GM19397 (cell line): ENCODE measurements at regions not wholly inside any gene's neighbourhood (a gene's known extent, or its start where the extent isn't known, plus 50 kb on each side); places are given as distances from the start of the nearest gene placed in this dataset.
A peak's percentile ranks its signal among the peaks of the same experiment; 100 is the strongest.

Source experiments
- ATAC-seq: cut with Tn5 transposase; IDR thresholded peaks from one replicate; pipeline ENCODE4 v1.9.1; 2021; ENCODE audit warnings: mild to moderate bottlenecking, moderate library complexity; ENCODE audit not compliant: unreplicated experiment

DNA sequence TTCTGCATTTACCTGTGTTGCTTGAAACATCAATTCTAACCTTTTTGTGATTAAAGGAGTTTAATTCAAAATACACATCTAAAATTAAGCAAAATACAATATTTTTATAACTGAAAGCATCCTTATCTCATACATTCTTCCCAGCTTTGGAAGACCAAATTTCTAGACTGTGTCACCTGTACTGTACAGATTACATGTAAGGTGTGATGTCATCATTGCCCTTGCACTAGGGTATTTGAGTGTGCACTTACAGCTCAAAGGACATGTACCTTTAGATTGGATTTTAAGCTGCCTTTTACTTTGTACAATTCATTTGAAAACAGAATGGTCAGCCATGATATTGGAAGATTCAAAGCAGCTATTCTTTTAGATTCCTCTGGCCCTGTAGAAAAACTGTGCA is 932.8 kb upstream of the POU3F3 start:
- ATAC-seq = no peak

DNA sequence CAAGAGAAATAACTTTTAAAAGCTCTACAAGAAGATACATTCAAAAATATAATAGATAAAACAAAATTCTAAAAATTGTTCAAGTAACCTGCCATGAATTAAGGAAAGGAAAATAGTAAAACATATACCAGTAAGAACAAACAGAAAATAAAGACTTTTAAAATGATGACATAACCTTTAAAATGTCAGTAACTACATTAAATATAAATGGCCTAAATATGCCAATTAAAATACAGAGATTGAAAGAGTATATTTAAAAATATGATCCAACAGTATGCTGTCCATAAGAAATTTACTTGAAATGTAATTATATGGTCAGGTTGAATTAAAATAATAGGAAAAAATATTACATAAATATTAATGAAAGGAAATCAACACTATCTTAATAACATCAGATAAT is 911.7 kb upstream of the POU3F3 start:
- no peak for ATAC-seq

DNA sequence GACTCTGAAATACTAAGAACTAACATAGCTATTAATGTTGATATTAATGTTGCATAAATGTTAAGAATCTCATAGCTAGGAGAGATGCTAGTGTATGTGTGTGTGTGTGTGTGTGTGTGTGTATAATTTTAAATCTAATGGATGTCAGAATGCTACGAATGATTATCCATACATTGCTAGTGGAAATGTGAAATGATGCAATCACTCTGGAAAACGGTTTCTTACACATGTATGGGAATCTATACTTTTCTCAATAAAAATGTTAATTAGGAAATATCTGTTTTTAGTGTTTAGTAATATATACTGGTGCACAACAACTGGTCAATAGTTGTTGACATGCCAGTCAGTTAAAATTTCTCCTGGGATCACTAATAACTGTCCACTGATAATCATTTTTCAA is 908.8 kb upstream of the POU3F3 start:
- no peak for ATAC-seq

DNA sequence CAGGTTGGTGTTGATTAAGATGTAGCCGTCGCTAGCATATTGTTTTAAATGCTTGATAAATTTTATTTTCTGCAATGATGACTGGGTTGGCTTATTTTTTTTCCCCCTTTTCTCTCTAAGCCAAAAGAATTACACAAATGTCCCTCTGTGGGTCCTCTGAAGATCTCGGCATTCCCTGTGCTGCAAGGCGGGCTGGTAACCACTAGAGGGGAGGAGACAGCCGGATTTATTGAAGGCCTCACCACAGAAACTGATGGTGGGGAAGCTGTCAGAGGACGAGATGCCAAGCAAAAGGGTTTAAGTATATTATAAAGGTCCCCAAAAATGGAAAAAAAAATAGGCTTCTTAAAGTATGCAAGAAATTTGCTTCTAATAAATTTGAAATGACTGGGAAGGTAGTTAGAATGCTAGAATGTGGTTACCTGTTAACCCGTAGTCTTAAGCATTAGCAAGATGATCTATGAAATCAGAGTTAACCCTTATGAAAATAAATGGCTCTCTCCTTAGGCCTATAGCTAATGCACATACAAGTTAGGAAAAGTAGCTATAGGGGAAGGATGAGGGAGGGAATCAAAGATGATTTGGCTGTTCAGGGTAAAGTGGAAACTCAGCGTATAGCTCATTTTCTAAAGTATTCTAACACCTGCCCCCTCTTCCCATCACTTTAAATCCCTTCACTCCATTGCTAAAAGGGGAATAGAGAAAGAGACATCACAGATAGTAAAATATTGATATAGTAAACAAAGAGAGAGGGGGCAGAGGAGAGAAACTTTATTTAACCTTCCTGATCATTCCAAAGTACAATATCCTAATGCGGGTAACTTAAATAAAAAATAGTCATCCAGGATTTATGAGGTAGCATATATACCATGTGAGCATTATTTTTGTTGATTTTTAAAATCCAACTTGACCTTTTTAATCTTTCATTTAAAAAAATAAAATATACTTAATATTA is 894.5 kb upstream of the POU3F3 start:
- peak; percentile 77 for ATAC-seq

DNA sequence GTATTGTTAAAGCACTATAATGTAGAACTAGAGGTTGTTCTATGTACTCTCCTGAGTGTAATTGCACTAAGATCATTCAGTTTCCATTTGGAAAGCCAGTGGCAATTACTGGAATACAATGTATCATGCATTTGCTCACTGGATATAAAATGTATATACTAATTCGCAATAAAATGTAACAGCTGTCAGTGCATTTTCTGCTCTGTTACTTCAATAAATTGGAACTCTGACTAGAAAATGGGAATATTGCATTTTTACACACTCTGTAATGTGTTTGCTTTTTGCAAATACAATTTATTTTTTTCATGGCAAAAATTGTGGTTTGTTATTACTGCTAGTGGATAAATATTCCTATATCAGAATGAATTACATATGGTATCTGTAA is 893.8 kb upstream of the POU3F3 start:
- no peak for ATAC-seq

DNA sequence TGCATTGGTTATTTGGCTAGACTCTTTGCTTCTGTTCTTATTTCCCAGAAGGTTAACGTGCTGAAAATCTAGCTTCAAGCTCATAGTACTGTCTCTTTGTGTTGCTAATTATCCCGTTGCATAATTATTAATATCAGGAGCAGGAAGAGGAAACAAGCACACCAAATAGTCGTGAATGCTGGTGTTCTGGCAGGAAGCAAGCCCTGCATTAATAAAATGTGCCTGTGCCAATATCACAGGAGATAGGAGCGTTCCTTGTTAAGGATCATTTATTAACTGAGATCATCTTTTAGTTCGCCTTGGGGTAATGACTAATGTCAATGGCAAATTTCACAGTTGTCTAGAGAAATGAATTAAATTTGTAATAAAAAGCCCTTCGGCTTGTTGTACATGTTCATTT is 893.0 kb upstream of the POU3F3 start:
- no peak for ATAC-seq

DNA sequence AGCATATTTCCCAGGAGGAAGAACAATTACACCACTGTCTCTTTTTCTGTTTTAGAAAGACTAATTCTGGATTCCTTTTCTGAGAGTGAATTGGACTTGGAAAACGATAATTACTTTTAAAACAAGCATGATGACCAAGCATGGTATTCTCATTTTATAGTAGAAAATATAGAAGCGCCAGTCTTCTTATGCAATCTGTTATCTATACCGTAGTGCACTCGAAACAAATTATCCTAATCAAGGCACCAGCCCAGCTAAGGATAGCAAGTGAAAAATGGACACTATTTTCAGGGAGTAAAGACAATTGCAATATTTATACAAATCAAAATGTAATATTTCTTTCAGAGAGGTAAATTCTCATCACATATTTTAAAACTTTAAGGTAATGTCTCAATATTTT is 892.1 kb upstream of the POU3F3 start:
- ATAC-seq = no peak

DNA sequence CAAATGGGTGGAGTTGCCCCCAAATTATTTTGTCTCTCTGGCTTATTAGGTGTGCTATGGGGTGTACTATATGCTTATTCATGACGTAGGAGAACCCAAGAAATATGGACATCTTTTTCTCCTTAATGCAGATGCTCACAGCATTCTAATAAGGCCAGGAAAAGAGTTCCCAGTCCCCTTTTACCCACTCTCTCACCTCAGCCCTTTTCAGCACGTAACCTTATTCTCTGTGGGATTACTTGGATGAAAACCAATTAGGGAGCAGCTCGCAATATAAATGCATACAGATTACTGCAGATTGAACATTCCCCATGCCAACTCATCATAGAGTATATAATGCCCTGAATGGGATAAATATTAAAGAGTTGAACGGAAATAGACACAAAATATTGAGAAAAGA is 891.2 kb upstream of the POU3F3 start:
- no peak for ATAC-seq

DNA sequence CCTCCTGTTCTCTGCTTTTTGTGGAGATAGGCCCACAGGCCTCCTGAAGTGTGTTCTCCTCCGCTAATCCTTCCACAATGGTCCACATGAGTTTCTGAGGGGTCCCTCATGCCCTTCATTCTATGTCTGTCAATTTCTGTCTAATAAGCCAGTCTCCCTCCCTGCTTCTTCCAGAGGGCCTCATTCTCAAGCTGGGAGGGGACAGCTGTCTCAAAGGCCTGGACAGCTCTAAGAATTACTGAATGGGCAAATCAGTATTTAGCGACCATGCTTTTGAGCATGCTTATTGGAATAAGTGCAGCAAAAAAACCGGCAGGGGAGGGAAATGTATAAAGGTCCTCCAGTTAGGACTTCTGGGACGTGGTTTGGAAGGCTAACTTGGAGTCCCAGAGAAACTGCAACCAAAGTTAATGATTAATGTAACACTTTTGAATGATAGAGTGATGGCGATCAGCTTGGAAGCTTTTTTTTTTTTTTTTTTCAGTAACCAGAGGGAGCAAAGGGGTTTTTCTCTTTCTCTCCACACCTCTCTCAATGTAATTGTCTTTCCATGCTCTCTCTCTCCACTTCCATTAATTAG is 890.7 kb upstream of the POU3F3 start:
- ATAC-seq = no peak

DNA sequence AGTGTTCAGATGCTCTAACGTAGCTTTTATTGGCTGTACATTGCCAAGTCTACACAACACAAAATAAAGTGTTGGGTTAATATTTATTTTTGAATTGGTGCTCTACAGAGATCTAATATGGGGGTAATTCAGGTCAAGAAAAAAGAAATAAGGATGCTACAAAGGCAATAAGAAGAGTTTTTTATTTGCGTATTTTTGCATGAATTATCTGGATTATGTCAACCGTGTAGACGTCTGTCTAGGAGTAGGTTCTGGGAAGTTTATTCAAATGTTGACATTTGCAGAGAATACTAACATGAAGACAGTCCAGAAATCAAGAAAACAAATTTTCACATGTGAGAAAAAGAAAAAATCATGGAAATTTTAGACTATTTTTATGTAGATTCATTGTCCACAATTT is 876.7 kb upstream of the POU3F3 start:
- no peak for ATAC-seq

DNA sequence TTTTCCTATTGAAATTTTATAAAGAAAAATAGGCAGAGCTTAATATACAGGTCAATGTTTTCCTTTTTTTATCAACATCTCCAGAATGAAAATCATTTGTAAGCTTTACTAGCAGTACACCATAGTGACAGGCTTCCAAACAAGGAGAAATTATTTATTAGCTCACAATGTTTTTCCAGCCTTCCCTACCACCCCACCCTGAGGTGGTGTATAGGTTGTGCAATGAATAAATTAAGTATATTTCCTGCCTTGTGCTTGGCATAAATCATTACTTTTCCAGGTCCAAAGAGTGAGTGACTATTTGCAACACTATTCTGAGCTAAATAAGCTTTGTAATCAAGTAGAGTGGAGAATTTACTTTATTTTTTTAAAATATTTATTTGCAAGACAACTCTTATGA is 876.2 kb upstream of the POU3F3 start:
- no peak for ATAC-seq

DNA sequence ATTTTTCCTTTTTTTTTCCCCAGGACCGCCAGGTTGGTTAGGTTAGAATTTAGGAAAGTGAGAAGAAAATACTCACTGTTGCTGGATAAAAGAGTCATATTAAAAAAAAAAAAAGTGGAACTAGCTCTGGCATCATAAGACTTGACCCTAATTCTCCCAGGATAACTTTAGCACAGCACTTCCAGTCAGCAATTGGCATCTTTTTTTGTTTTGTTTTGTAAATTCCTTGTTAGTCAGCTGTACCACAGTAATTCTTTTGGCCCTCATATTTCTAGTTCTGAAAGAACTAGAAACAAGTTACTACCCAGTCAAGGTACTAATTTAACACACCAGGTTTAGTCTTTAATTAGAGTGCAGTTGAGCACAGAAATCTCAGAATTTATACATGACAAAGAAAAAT is 873.5 kb upstream of the POU3F3 start:
- ATAC-seq = no peak

DNA sequence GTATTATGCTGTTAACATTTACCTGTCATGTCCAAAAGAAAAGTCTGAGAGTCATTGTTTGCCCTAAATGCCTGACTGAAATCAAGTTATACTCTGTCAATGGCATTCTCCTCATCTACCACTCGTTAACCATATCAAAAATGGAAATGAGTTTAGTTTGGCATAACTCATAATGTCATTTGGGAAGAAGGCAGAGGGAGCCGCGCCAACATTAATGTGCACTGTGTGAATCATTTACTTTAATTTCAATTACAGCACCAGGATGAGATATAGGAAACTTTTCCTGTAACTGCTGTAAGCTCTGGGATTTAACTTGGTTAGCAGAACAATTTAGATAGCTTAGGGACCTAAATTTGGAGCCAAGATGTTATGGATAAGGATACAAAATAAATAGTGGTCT is 871.2 kb upstream of the POU3F3 start:
- no peak for ATAC-seq

DNA sequence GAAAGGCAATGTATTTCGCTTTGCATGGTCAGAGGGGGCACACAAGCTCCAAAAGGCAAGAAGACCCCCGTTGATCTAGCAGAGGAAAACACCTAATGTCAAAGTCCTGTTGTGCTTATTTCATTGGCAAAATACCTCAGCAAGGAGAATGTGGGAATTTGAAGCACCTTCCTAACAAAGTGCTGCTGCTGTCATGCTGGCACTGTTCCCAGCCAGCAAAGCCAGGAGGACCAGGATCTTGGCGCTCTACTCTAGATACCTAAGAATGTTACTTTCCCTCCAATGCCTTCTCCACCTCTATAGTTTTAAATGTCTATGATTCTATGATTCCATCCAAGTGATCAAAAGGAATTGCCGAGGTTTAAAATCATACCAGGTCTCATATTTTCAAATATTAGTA is 867.9 kb upstream of the POU3F3 start:
- ATAC-seq = no peak

DNA sequence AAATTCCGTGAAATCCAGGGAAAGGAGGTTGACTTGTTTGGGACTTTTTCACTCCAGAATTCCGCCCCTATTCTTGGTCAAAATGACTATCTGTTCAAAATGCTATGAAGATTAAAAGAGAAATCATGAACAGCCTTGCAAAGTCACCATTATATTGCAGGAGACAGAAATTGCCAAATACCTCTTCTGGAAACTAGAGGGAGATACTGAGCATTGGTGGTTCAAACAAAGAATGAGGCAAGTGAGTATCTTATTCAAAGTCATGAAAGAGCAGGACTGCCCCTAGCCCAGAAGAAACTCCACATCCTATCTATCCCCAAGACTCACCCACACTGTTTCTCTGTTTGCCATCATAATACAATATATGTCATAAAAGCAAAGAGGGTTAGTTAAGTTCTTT is 862.3 kb upstream of the POU3F3 start:
- no peak for ATAC-seq

DNA sequence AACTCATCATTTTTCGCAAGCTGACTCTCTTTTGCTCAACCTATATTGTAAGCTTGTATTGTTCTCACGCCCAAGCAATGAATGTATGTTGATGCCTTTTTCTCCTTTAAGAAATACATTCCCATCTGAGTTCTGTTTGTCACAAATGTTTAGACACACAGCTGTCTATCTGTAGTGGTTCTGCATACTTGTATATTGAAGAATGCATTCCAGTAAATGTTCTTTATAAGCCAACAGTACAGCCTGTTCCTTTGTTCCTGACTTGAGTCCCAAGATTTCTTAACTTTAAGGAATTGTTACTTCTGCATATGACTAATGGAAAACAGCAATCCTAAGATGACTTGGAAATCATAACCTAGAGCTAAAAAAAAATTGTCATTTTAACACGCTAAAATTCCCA is 849.1 kb upstream of the POU3F3 start:
- no peak for ATAC-seq

DNA sequence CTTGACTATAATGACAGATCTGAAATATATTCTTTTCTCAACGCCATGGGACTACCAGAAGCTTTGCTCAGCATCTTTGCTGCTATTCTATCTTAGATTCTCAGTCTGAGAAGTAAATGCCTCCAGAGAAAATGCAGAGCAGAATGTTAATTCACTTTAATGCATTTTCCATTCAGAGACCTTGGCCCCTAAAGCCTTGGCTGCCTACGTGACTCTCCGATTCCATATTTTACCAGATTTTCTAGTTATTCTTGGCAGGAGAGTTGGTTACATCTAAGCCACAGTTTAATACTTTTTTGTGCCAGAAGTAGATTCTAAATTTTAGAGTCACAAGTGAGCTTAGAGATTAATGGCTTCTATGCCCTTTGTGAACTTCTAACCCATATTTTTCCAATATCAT is 837.1 kb upstream of the POU3F3 start:
- ATAC-seq = no peak

DNA sequence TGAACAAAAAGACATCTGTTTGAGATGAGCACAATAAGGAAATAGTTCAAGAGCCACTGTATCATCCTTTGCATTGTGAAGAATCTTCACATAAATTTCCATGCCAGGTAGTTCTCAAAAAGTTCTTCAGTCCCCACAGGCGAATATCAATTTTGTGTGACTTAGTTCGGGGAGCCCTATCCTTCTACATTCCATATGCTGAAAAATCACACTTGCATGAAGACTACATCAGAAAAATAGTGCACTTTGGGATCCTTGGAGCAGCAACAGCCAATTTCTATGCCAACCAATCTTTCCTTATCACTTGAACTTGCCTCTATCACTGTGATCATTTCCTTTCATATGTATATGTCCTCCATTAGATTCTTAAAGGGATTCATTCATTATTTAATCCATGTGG is 830.6 kb upstream of the POU3F3 start:
- ATAC-seq = no peak

DNA sequence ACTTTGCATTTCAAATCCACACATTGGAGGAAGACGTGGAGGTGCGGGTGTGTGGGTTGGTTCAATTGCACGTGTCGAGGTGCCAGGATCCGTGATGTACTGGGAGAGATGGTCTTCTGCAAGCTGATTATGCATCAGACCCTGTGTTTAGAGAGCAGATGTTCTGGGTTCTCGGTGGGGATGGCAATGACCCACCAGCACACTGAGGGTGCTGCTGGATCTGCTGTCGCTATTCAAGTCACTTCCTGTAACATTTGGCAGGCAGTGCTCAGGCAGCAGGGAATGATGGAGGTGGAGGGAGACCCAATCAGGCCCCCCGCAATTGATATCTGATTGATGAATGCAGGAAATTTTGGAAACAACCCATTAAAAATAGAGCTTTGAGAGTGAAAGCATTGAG is 830.1 kb upstream of the POU3F3 start:
- ATAC-seq = no peak

DNA sequence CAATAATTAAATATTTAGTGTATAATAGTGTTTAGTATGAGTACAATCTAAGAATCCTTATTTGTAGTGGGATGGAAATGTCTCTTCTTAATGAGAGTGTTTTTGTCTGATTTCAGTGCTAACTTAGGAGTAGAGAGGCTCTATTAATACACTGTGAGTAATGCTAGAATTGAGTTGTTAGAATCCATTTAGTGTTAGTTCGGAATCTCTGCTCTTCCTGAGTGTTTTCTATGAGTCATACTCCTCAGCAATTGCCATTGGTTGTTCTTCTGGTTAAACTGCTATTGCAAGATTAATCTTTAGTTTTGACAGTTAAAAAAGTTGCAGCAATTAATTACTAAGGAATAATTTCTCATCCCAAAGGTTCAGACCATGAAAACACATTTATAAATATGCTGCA is 828.6 kb upstream of the POU3F3 start:
- ATAC-seq = no peak

DNA sequence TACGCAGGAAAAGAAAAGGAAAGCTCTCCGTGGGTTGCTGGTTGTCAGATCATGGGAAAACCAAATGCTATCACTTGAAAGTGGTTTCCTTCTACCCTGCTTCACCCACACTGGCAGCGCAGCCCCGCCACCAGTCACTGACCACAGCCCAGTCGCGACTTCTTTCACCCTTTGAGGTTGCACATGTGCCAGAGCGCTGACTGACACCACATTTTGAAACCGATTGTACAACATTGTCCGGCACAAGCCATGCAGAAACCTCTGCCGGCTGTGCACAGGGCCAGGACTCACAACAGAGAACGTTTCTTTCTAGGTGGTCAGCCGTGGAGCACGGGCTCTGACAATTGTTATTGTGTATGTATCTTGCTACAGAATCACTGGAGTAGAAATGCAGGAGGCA is 827.2 kb upstream of the POU3F3 start:
- no peak for ATAC-seq

DNA sequence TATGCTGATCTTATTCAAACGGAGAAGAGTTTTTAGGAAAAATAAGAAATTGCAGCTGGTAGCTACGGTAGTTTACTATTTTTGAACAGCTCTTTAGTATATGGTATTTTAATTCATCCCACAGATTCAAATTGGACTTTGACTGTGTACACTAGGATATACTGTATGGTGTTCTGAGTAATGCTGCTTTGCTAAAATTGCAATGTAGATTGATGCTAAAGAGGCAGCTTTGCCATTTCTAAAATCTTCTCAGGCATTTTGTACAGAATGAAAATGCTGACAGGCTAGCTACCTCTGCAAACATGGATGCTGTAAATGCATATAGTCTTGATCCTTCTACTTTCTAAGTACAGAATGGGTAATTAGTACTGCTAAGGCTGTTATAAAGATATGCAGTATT is 826.6 kb upstream of the POU3F3 start:
- ATAC-seq = no peak

DNA sequence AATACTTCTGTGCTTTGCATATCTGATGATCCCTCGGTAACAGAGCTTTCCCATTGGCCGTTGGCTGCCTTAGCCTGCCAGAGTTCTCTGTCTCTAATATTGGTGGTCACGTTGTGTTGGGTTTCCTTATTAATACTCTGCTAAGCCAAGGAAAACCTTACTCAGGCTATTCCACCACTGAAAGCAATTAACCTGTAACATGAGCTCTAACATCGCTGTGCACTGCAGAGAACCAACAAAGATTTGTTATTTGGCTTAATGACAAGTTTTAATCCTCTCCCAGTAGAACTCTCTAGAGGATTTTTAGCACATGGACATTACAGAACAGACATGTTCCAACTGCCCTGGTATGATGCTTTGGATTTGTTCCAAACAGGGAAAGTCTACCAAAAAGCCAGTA is 825.9 kb upstream of the POU3F3 start:
- no peak for ATAC-seq
